MM.1S (cell line): ENCODE measurements at regions not wholly inside any gene's neighbourhood (a gene's known extent, or its start where the extent isn't known, plus 50 kb on each side); places are given as distances from the start of the nearest gene placed in this dataset.

ENCODE experiments used
- DNase-seq: peaks from one replicate; pipeline ENCODE4 v3.0.0-alpha.2; 2015
- H2AFZ ChIP-seq: fragments of 300-600 bp; sonication (generic); 2 replicates; pipeline ENCODE4 v1.6.0; 2016; ENCODE audit warnings: antibody characterized with exemption, low read length
- H3F3A ChIP-seq: fragments of 300-600 bp; sonication (generic); 2 replicates; pipeline ENCODE4 v1.6.1; 2016; ENCODE audit warnings: mild to moderate bottlenecking, antibody characterized with exemption, low read length, moderate library complexity, mixed read lengths; ENCODE audit not compliant: insufficient read depth
- H3K27ac ChIP-seq: fragments of 300-600 bp; sonication (generic); 2 replicates; pipeline ENCODE4 v1.5.1; 2016; ENCODE audit warnings: mild to moderate bottlenecking, low read length
- H3K27me3 ChIP-seq: fragments of 300-600 bp; sonication (generic); replicated peaks from 2 replicates; pipeline ENCODE4 v1.6.0; 2016; ENCODE audit warnings: low read length; ENCODE audit not compliant: insufficient read depth
- H3K36me3 ChIP-seq: fragments of 300-600 bp; sonication (generic); replicated peaks from 2 replicates; pipeline ENCODE4 v1.6.1; 2016; ENCODE audit warnings: mild to moderate bottlenecking, low read length, mixed read lengths; ENCODE audit not compliant: insufficient read depth
- H3K4me1 ChIP-seq: fragments of 300-600 bp; sonication (generic); 2 replicates; pipeline ENCODE4 v1.6.1; 2016; ENCODE audit warnings: low read length, mixed read lengths
- H3K4me2 ChIP-seq: fragments of 300-600 bp; sonication (generic); 2 replicates; pipeline ENCODE4 v1.6.0; 2016; ENCODE audit warnings: low read depth, low read length
- H3K4me3 ChIP-seq: fragments of 300-600 bp; sonication (generic); 2 replicates; pipeline ENCODE4 v1.5.1; 2016; ENCODE audit warnings: low read length, mixed read lengths
- H3K79me2 ChIP-seq: fragments of 300-600 bp; sonication (generic); 2 replicates; pipeline ENCODE4 v1.6.1; 2016; ENCODE audit warnings: mixed run types, low read length, mixed read lengths
- H3K9ac ChIP-seq: fragments of 300-600 bp; sonication (generic); 2 replicates; pipeline ENCODE4 v1.6.1; 2016; ENCODE audit warnings: low read length, mixed read lengths
- H3K9me2 ChIP-seq: fragments of 300-600 bp; sonication (generic); replicated peaks from 2 replicates; pipeline ENCODE4 v1.6.1; 2016; ENCODE audit warnings: mild to moderate bottlenecking, low read length, mixed read lengths; ENCODE audit not compliant: insufficient read depth
- H3K9me3 ChIP-seq: fragments of 300-600 bp; sonication (generic); replicated peaks from 2 replicates; pipeline ENCODE4 v1.6.1; 2016; ENCODE audit warnings: mild to moderate bottlenecking, low read length, mixed read lengths; ENCODE audit not compliant: insufficient read depth
- H4K20me1 ChIP-seq: fragments of 300-600 bp; sonication (generic); 2 replicates; pipeline ENCODE4 v1.6.1; 2016; ENCODE audit warnings: mild to moderate bottlenecking, low read length, moderate library complexity, mixed read lengths; ENCODE audit not compliant: insufficient read depth
- CTCF ChIP-seq: fragments of 300-600 bp; sonication (generic); IDR thresholded peaks from 2 replicates; pipeline ENCODE4 v1.5.1; 2016; ENCODE audit warnings: antibody characterized with exemption, low read length, mixed read lengths
- EZH2 ChIP-seq: fragments of 300-600 bp; sonication (generic); optimal IDR thresholded peaks from 2 replicates; pipeline ENCODE3; 2017; ENCODE audit warnings: low read depth, mild to moderate bottlenecking, antibody characterized with exemption, low read length, mixed read lengths
- EZH2phosphoT487 ChIP-seq: fragments of 300-600 bp; sonication (generic); IDR thresholded peaks from 2 replicates; pipeline ENCODE4 v1.6.1; 2018; ENCODE audit warnings: antibody characterized with exemption, low read length

- Histone ChIP-seq H3K4me3 (no peak overlapping the region), H3K27me3 (no peaks in the 10 kb centered on the region), H3K79me2 (no peaks in the 10 kb centered on the region), H3K27ac (no peak overlapping the region), H4K20me1 (no peaks in the 10 kb centered on the region), H3F3A (no peaks in the 10 kb centered on the region), H3K9me2 (no peaks in the 10 kb centered on the region), H3K9ac (no peak overlapping the region), H2AFZ (no peak overlapping the region), H3K4me2 (no peak overlapping the region), H3K36me3 (no peaks in the 10 kb centered on the region), H3K4me1 (no peaks in the 10 kb centered on the region), H3K9me3 (no peaks in the 10 kb centered on the region)
- TF ChIP-seq EZH2phosphoT487 (no peak), EZH2 (no peak), CTCF (no peak)
- no peak for DNase-seq
Measured at GRCh38 chr5:68631884-68632283, 416.3 kb downstream of the PIK3R1 start.

GRCh38 chr5:68641211-68641610 is 425.7 kb downstream of the PIK3R1 start:
- Histone ChIP-seq H3K9me2 (no peaks in the 10 kb centered on the region), H2AFZ (no peak overlapping the region), H3K36me3 (no peaks in the 10 kb centered on the region), H3F3A (no peaks in the 10 kb centered on the region), H3K9ac (no peak overlapping the region), H3K4me2 (no peak overlapping the region), H3K27me3 (no peaks in the 10 kb centered on the region), H3K27ac (no peak overlapping the region), H3K79me2 (no peaks in the 10 kb centered on the region), H3K4me1 (no peaks in the 10 kb centered on the region), H4K20me1 (no peaks in the 10 kb centered on the region), H3K4me3 (no peak overlapping the region), H3K9me3 (no peaks in the 10 kb centered on the region; the same call in 1 of the 2 replicates)
- no peak for DNase-seq
- TF ChIP-seq CTCF (no peak), EZH2phosphoT487 (no peak), EZH2 (no peak)

GRCh38 chr5:68643064-68643463 is 427.5 kb downstream of the PIK3R1 start:
- H3K4me3 ChIP-seq = no peak overlapping the region
- TF ChIP-seq CTCF (no peak), EZH2 (no peak), EZH2phosphoT487 (no peak)
- no peak for DNase-seq
- H3K9ac ChIP-seq = no peak overlapping the region
- no peaks in the 10 kb centered on the region for H3K79me2 ChIP-seq
- no peak overlapping the region for H2AFZ ChIP-seq
- no peaks in the 10 kb centered on the region for H3F3A ChIP-seq
- H4K20me1 ChIP-seq = no peaks in the 10 kb centered on the region
- H3K4me1 ChIP-seq = no peaks in the 10 kb centered on the region
- H3K36me3 ChIP-seq = no peaks in the 10 kb centered on the region
- no peak overlapping the region for H3K4me2 ChIP-seq
- H3K27me3 ChIP-seq = no peaks in the 10 kb centered on the region
- no peak overlapping the region for H3K27ac ChIP-seq
- H3K9me3 ChIP-seq = no peaks in the 10 kb centered on the region; the same call in 1 of the 2 replicates
- H3K9me2 ChIP-seq = no peaks in the 10 kb centered on the region

GRCh38 chr5:68644971-68645370 is 429.4 kb downstream of the PIK3R1 start:
- TF ChIP-seq CTCF (no peak), EZH2 (no peak), EZH2phosphoT487 (no peak)
- DNase-seq = peak; percentile 46
- no peak overlapping the region for H3K9ac ChIP-seq

More at GRCh38 chr5:68644971-68645370, 429.4 kb downstream of the PIK3R1 start:
- H4K20me1 ChIP-seq = no peaks in the 10 kb centered on the region
- H3K9me2 ChIP-seq = no peaks in the 10 kb centered on the region
- no peak overlapping the region for H3K4me3 ChIP-seq
- H3F3A ChIP-seq = no peaks in the 10 kb centered on the region
- no peaks in the 10 kb centered on the region for H3K36me3 ChIP-seq
- no peaks in the 10 kb centered on the region for H3K79me2 ChIP-seq
- no peak overlapping the region for H2AFZ ChIP-seq
- no peaks in the 10 kb centered on the region for H3K4me1 ChIP-seq
- no peaks in the 10 kb centered on the region; the same call in 1 of the 2 replicates for H3K9me3 ChIP-seq
- no peaks in the 10 kb centered on the region for H3K27me3 ChIP-seq
- no peak overlapping the region for H3K4me2 ChIP-seq
- no peak overlapping the region for H3K27ac ChIP-seq
